GM12878 (cell line): ENCODE measurements at regions not wholly inside any gene's neighbourhood (a gene's known extent, or its start where the extent isn't known, plus 50 kb on each side); places are given as distances from the start of the nearest gene placed in this dataset.

Source experiments
- ATAC-seq: fragments of 200-7000 bp; cut with Tn5 transposase; 3 replicates; pipeline ENCODE4 v1.9.1; 2020; ENCODE audit warnings: mild to moderate bottlenecking, moderate library complexity
- BruUV-seq: library from RNA; stranded (reverse); fragments of 400-500 nt; replicated peaks from 2 replicates; lab custom pipeline; 2021; lab: Mats Ljungman, UMichigan
- CTCF ChIA-PET: fragments of 300-600 bp; sonication (Branson Sonifier 250); formaldehyde crosslinking; extraction: SDS; loops from one replicate; lab custom pipeline; 2021; ENCODE audit warnings: inconsistent platforms; lab: Yijun Ruan, JAX
- POLR2A ChIA-PET: fragments of 350-600 bp; formaldehyde crosslinking; extraction: SDS; loops from one replicate; lab custom pipeline; 2021; ENCODE audit warnings: inconsistent platforms; lab: Charles Lee
- RAD21 ChIA-PET: fragments of 300-600 bp; sonication (Branson Sonifier 250); formaldehyde crosslinking; loops from one replicate; lab custom pipeline; 2023; ENCODE audit warnings: antibody characterized with exemption; ENCODE audit not compliant: unreplicated experiment; lab: Charles Lee
- SMC1A ChIA-PET: fragments of 300-600 bp; sonication (Branson Sonifier 250); formaldehyde crosslinking; loops from one replicate; lab custom pipeline; 2023; ENCODE audit not compliant: unreplicated experiment, uncharacterized antibody; lab: Charles Lee
- DNase-seq: peaks from one replicate; pipeline ENCODE4 v3.0.0-alpha.2; 2011; ENCODE audit warnings: low read depth, low spot score
- FAIRE-seq: peaks from 3 replicates; lab custom pipeline; 2011; peaks lifted over from hg19 to GRCh38; lab: Jason Lieb, UNC
- H2AFZ ChIP-seq: 2 replicates; pipeline ENCODE4 v1.6.0; 2011; ENCODE audit warnings: low read depth, low read length, control low read depth; ENCODE audit not compliant: control insufficient read depth
- H3K27ac ChIP-seq: 2 replicates; pipeline ENCODE4 v1.5.1; 2011; ENCODE audit warnings: control low read depth; ENCODE audit not compliant: control insufficient read depth, insufficient read depth
- H3K27me3 ChIP-seq, 2 experiments: replicated peaks in 1 of 2; 2 replicates each; pipeline versions ENCODE4 v1.6.0 to v1.6.1; 2011; ENCODE audit warnings: low read length in 1 of 2; ENCODE audit not compliant: control insufficient read depth in 2 of 2, insufficient read depth in 2 of 2
- H3K36me3 ChIP-seq, 2 experiments: 2 replicates each; pipeline ENCODE4 v1.5.1; 2011; ENCODE audit warnings: low read length in 1 of 2; ENCODE audit not compliant: control insufficient read depth in 2 of 2, insufficient read depth in 2 of 2
- H3K4me1 ChIP-seq: 2 replicates; pipeline ENCODE4 v1.6.1; 2011; ENCODE audit warnings: mild to moderate bottlenecking, low read length, moderate library complexity, mixed read lengths; ENCODE audit not compliant: control insufficient read depth, insufficient read depth
- H3K4me2 ChIP-seq: 2 replicates; pipeline ENCODE4 v1.6.0; 2011; ENCODE audit warnings: control low read depth; ENCODE audit not compliant: control insufficient read depth, insufficient read depth
- H3K4me3 ChIP-seq: fragments of 200-600 bp; sonication (generic); 2 replicates; pipeline ENCODE4 v1.5.1; 2016
- H3K79me2 ChIP-seq: 2 replicates; pipeline ENCODE4 v1.6.0; 2011; ENCODE audit warnings: low read length; ENCODE audit not compliant: control insufficient read depth, insufficient read depth
- H3K9ac ChIP-seq: 2 replicates; pipeline ENCODE4 v1.8.0; 2011; ENCODE audit warnings: low read length, control low read depth, mixed read lengths; ENCODE audit not compliant: control insufficient read depth, insufficient read depth
- H3K9me3 ChIP-seq: replicated peaks from 3 replicates; pipeline ENCODE4 v1.5.1; 2011; ENCODE audit warnings: mild to moderate bottlenecking, low read length; ENCODE audit not compliant: control insufficient read depth, insufficient read depth
- H4K20me1 ChIP-seq: 2 replicates; pipeline ENCODE4 v1.6.0; 2011; ENCODE audit not compliant: control insufficient read depth, insufficient read depth
- BHLHE40 ChIP-seq, 2 experiments: fragments of 450-650 bp in 1 of 2; IDR thresholded peaks; 2 replicates each; pipeline ENCODE4 v1.6.1; 2011 to 2017; ENCODE audit warnings: low read depth in 2 of 2, borderline replicate concordance in 1 of 2, improper control_type of control experiment in 1 of 2, low read length in 1 of 2, mild to moderate bottlenecking in 1 of 2
- ELK1 ChIP-seq: IDR thresholded peaks from 2 replicates; pipeline ENCODE4 v1.6.1; 2012; ENCODE audit warnings: low read depth, low read length, improper control_type of control experiment
- HDAC2 ChIP-seq: fragments of 200-600 bp; sonication (generic); IDR thresholded peaks from 2 replicates; pipeline ENCODE4 v1.6.1; 2017
- NFYB ChIP-seq: IDR thresholded peaks from 2 replicates; pipeline ENCODE4 v1.6.1; 2011; ENCODE audit warnings: low read depth, mild to moderate bottlenecking, low read length, improper control_type of control experiment, moderate library complexity; ENCODE audit not compliant: insufficient read depth
- NKRF ChIP-seq: fragments of 450-650 bp; conservative IDR thresholded peaks from 2 replicates; pipeline ENCODE4 v1.6.1; 2017; ENCODE audit warnings: mild to moderate bottlenecking, moderate library complexity
- PML ChIP-seq: IDR thresholded peaks from 2 replicates; pipeline ENCODE4 v1.6.1; 2012; ENCODE audit warnings: low read length, inconsistent platforms
- RB1 ChIP-seq: fragments of 450-650 bp; formaldehyde crosslinking; IDR thresholded peaks from 2 replicates; pipeline ENCODE4 v1.6.1; 2017; ENCODE audit warnings: mild to moderate bottlenecking, borderline replicate concordance
- SIN3A ChIP-seq: IDR thresholded peaks from 2 replicates; pipeline ENCODE4 v1.6.1; 2012; ENCODE audit warnings: low read depth, low read length, improper control_type of control experiment
- ZNF622 ChIP-seq: fragments of 450-650 bp; IDR thresholded peaks from 2 replicates; pipeline ENCODE4 v1.6.1; 2017; ENCODE audit warnings: mild to moderate bottlenecking, inconsistent platforms
- WGBS: methylation state at CpG from one replicate; pipeline ENCODE4 v1.1.6; 2016; ENCODE audit warnings: low lambda C conversion rate; ENCODE audit not compliant: insufficient replicate concordance, insufficient coverage; ENCODE audit errors: missing lambda C conversion rate; 5-methylcytosine and 5-hydroxymethylcytosine counted together
- in situ Hi-C: fragments of 300-500 bp; cut with MboI; formaldehyde crosslinking; loops from 9 replicates; pipeline ENCODE4 v1.14.3; 2018; ENCODE audit warnings: mixed read lengths
- intact Hi-C: fragments of 100-400 bp; cut with micrococcal nuclease; formaldehyde crosslinking; loops from one replicate; pipeline ENCODE4 v1.14.2; 2022; ENCODE audit not compliant: unreplicated experiment

GRCh38 chr6:85010865-85011264, 246.5 kb upstream of the TBX18 start:
- WGBS: 0% methylated on average over 1 of the region's 1 CpG
- DNase-seq: no peak
- Histone ChIP-seq H3K4me1 (no peaks in the 10 kb centered on the region), H4K20me1 (no peaks in the 10 kb centered on the region), H3K27ac (no peak overlapping the region), H3K27me3 (no peaks in the 10 kb centered on the region), H2AFZ (no peak overlapping the region), H3K4me3 (no peak overlapping the region), H3K79me2 (no peaks in the 10 kb centered on the region), H3K36me3 (no peaks in the 10 kb centered on the region), H3K4me2 (no peak overlapping the region), H3K9ac (no peak overlapping the region), H3K9me3 (no peaks in the 10 kb centered on the region)
- in situ Hi-C loops: no loop called here
- no peak for FAIRE-seq
- intact Hi-C loops: no loop called here
- no peak for ATAC-seq
- POLR2A ChIA-PET: no interaction called here
- TF ChIP-seq ZNF622: no peak
- TF ChIP-seq ELK1: no peak
- no peak for TF ChIP-seq RB1
- TF ChIP-seq NKRF: no peak
- no peak for TF ChIP-seq BHLHE40 (IDR thresholded peaks at IDR 0.05; ENCODE audit: borderline replicate concordance in 1 of 2, low read depth in 2 of 2, low read length in 1 of 2)
- no peak for TF ChIP-seq HDAC2
- no peak for TF ChIP-seq SIN3A
- TF ChIP-seq NFYB: no peak
- no peak for TF ChIP-seq PML
- no TSS peak for BruUV-seq
- RAD21 ChIA-PET: no interaction called here
- SMC1A ChIA-PET: no interaction called here
- CTCF ChIA-PET: no interaction called here
